ENCODE measurements at regions not wholly inside any gene's neighbourhood (a gene's known extent, or its start where the extent isn't known, plus 50 kb on each side); places are given as distances from the start of the nearest gene placed in this dataset.
"Not testable (repeated sequence)": the region's sequence is repeated elsewhere in the genome, so short reads cannot be mapped to it uniquely, and the experiment has no call there.

GRCh38 chr4:49314815-49315214, 328.7 kb downstream of the CWH43 start:
- TF ChIP-seq CTCF, POLR2A (IDR thresholded peaks at IDR 0.05): not testable (repeated sequence)
